T-helper 2 cell treated with Interferon-gamma antibody and Interleukin-4, amounts not matched to agents 100 ng/mL and 5 ng/mL, for 36 hours (primary cell): ENCODE measurements at regions not wholly inside any gene's neighbourhood (a gene's known extent, or its start where the extent isn't known, plus 50 kb on each side); places are given as distances from the start of the nearest gene placed in this dataset.

Experiments
- intact Hi-C: fragments of 100-400 bp; cut with micrococcal nuclease; formaldehyde crosslinking; loops from one replicate; pipeline ENCODE4 v1.15.1; 2023

DNA sequence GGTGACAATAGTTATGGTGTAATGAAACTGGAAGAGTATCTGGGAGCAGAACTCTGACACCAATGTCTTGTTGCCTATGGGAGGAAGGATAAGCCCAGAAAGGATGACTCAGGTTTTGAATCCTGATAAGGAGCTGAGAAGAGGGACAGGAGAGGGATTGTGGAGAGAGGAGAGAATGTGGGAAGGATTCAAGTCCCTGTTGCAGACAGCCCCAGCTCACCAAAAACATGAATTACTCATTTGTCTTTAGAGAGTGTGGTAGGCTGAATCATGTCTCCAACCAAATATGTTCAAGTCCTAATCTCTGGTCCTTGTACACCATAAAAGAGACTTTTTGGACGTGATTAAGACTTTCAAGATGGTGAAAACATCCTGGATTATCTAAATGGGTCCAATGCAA lies 206.9 kb upstream of the PHYHIPL start:
- intact Hi-C loops = loop anchor here (5.0 kb wide), 1 partner anchor 648 kb away; no protein-coding TSS in a partner anchor

DNA sequence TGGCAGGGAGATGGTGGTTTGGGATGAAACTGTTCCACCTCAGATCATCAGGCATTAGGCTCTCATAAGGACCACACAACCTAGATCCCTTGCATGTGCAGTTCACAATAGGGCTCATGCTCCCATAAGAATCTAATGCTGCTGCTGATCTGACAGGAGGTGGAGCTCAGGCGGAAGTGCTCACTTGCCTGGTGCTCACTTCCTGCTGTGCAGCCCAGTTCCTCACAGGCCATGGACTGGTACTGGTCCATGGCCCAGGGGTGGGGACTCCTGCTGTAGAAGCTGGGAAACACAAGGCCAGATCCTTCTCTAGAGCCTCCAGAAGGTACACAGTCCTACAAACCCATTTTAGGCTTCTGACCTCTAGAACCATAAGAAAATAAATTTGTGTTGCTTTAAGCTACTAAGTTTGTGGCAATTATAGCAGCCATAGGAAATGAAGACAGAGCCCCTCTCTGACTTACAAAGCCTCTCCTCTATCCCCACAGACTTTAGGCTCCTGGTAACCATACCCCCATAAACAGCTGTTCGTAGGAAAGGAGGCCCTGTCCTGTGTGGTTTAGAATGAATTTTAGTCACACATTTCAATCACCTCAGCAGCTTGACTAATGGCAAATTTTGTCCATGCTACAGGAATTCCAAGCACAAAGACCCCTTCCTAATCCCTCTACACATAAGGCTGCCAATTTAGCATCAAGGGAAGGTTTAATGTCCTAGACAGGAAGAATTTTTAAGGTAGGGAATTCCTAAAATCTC lies 206.1 kb upstream of the PHYHIPL start:
- intact Hi-C loops = no loop called here

DNA sequence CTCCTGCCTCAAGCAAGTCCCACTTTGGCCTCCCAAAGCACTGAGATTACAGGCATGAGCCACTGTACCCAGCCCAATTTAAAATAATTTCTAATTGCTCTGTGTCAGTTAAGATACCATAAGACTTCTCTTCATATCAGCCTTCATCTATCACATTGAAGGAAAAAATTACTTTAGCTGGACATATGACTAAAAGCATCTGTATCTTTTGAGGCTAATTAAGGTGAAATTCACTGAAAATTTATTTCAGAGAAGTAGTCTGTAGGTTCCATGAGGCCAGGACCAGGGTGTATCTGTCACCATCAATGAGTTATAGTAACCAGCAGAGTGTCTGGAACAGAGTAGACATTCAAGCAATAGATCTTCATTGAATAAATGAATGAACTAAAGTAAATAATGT lies 205.2 kb upstream of the PHYHIPL start:
- intact Hi-C loops = no loop called here

DNA sequence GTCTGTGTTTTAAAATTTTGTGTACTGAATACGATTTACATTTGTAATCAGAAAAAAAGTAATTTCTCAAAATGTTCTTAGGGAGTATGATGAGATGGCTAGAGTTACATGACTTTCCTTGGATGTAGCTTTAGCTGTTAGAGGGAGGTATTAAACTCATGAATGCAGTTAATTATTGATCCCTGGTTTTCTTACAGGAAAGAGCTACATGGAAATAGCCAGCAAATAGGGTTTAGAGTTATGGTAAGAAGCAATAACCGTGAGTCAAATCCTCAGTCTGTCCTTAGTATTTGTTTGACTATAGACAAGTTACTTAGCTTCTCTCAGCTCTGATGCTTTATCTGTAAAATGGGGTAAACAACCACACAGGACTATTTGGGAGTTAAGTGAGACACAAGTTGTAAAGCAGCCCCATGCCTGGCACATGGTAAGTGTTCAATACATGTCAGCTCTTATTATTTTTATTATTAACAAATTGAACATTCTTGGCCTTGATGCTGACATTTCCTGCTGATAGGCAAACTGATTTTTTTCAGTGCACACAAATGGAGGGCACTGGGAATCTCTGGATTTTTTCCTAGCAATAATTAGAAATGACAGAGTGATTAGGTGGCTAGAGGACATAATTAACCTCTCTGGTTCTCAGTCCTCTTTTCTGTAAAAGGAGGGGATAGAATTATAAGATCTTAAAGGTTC lies 204.5 kb upstream of the PHYHIPL start:
- intact Hi-C loops = no loop called here

DNA sequence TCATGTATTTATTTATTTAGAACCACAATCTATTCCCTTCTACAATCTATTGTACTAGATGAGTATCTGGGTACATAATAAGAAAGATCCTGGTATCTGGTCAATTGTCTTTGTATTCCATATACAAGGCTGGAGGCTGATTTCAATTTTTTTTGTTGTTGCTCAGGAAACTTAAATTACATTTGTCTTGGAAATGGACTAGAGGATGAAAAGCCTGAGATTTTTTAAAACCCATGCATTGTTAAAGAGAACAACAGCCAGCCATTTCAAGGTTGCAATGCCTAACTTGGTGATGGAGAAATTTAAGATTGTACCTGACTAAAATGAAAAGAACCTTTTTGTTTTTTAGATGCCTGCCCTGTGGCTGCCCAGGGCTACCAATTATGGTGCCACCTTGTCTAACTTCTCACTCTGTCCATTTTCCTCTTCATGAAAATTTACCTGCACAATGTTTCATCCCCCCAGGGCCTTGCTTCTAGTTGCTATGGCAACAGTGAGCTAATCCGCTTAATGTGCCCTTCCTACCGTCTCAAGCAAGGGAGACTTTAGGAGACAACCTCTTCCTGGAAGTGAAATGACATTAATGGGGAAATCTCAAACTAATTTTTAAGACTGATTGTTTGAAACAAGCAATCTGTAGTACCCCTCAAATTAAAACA lies 203.7 kb upstream of the PHYHIPL start:
- intact Hi-C loops = no loop called here

DNA sequence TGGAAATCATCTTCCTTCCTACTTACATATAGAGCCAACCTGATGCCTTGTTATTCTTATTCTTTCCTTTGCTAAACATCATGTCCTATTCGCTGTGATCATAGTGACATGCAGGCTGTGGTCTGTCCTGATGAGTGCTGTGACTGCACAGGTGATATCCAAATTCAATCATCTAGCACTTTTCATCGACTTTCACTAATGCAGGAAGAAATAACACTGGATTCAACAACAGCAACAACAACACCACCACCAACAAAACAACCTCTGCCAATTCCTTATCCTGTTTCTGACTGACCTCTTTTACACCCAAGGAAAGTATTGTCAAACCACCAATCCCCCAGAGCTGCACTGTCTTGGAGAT lies 203.2 kb upstream of the PHYHIPL start:
- intact Hi-C loops = no loop called here

DNA sequence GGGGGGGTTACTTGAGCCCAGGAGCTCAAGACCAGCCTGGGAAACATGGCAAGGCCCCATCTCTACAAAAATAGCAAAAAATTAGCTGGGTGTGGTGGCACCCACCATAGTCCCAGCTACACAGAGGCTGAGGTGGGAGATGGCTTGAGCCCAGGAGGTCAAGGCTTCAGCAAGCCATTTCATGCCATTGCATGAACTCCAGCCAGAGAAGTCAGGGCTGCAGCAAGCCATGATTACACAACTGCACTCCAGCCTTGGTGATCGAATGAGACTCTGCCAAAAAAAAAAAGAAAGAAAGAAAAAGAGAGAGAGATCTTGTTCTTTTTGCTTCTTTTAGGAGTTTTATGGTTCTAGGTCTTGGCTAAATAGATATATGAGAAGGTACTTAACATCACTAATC lies 200.2 kb upstream of the PHYHIPL start:
- intact Hi-C loops = no loop called here

DNA sequence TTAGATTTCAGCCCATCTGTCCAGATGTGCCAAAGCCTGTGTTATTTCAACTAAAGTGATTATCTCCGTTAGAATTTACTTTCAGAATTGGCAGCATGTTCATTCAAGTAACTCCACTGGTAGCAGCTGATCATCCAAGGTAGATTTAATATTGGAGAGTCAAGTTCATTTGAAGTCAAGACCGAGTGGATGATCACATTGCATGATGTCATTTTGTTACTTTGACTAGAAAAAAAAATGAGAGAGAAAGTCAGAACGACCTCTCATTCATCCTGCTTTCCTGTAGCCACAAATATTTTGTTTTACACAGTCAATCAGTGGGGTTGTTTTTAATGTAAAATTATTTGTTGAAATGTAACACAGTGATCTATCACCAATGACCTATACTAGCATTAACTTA lies 196.7 kb upstream of the PHYHIPL start:
- intact Hi-C loops = no loop called here

DNA sequence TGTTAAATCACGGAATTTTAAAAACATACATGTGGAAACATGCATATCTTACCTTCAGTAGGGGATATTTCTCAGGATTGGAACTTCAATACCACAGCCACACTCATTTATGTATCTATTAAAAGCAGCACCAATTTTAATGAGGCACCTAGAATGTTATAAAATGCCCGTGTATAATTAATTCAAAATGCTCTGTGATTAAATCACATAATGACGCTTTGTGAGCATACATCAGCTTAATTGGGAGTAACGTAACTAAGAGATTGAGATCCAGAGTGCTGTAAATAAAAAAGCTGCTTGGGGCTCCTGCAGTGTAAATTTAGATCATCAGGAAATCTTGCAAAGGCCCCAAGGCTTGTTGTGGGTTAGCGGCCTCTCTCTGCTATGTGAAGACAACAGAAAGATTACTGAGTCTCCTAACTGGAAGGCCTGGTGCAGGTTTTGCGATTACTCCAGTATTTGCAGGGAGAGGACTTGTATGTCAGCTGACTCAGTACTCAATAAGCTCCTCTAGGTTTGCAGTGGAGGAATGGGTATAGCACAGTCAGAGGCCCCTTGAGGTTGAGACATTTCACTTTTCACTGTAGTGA lies 195.5 kb upstream of the PHYHIPL start:
- intact Hi-C loops = no loop called here

DNA sequence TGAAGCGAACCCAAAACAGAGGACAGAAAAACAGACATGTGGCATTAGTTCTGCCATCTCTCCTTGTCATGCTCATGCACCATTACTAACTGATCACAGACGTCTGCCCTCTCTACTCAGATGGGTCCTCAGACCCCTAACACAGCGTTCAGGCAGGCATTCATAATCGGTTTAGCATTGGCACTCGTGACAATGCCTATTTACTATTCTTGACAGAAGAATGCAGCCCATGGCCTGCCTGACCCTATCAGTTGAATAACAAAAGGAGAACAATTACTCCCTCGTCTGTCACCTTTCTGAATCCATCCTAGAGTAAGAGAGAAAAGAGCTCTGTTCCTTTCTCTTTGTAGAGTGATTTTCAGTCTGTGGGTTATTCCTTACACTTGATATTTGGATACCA lies 194.6 kb upstream of the PHYHIPL start:
- intact Hi-C loops = no loop called here

DNA sequence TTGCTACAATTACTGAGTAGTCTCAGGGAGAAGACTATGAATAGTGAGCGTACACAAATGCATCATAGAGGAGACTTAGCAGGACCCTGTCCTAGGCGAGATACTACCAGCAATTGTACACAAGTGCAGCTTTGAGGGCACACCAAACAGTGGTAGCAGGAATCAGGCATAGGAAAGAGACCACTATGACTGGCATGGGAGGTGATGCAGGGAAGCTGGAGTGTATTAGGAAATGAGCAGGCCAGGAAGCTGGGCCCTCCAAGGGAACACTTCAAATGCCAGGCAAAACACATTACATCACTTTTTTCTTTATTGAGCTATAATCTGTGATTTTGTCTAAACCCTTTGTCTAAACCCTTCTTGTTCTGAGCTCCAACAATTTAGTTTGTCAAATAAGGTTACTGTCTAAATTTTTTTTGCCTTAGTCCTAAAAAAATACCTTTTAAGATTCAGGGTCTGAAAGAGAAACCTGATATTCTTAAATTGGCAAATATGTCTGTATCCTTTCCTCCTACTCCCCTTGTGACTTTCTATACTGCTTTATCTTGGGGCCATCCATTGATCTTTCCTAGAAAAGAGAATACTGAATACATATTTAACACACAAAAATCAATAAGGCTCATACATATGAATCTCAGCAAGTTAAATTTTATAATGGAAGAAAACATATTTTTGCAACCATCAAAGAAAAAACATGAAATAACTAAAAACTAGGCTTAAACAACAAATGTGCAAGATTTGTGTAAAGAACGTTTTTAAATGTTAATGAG lies 193.8 kb upstream of the PHYHIPL start:
- intact Hi-C loops = no loop called here

DNA sequence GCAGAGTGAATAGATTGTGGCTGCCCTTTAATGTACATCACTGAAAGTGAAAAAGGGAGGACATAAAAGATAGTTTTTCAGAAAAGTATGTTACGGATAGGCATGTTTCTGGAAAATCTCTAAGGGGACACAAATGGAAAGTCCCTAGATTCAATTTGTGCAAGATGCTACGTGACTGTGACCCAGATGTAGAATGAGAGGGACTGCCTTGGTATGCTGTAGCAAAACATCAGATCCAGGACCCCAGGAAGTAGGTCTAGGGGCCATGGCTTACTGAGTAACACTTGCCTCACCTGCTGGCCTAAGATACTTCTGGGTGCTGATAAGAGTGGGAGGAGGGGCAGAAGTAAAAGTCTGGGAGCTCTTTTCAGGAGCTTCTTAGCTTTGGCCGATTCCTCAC lies 191.2 kb upstream of the PHYHIPL start:
- intact Hi-C loops = no loop called here

DNA sequence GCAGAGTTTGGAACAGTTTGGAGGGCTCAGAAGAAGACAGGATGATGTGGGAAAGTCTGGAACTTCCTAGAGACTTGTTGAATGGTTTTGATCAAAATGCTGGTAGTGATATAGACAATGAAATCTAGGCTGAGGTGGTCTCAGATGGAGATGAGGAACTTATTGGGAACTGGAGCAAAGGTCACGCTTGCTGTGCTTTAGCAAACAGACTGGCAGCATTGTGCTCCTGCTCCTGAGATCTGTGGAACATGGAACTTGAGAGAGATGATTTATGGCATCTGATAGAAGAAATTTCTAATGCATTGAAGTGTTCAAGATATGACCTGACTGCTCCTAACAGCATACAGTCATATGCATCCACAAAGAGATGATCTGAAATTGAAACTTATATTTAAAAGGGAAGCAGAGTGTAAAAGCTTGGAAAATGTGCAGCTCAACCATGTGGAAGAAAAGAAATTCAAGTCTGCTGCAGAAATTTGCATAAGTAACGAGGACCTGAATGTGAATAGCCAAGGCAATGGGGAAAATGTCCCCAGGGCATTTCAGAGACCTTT lies 186.9 kb upstream of the PHYHIPL start:
- intact Hi-C loops = no loop called here

DNA sequence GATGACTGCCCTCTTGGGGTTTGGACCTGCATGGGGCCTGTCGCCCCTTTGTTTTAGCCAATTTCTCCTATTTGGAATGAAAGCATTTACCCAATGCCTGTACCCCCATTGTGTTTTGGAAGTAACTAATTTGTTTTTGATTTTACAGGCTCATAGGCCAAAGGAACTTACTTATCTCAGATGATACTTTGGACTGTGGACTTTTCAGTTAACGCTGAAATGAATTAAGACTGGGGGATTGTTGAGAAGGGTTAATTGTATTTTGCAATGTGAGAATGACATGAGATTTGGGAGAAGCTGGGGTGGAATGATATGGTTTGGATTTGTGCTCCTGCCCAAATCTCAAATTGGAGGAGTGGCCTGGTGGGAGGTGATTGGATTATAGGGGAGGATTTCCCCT lies 185.8 kb upstream of the PHYHIPL start:
- intact Hi-C loops = no loop called here

DNA sequence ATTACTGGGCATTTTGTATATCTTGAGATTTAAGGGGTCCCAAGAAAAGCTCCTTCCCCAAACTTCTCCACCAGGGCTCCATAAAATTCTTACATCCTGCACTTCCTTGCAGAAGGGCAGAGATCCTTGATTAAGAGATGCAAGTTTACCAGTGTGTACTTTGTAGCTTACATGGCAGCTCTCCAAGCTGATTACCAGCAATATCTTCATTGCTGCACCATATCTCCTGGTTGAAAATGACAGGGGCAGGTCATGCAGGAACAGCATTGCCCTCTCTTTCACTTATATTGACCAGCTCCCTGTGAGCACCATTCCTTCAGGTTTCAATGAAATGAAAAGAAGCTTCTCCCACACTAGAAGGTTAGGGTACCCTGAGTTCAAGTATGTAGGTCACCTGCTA lies 184.6 kb upstream of the PHYHIPL start:
- intact Hi-C loops = no loop called here

DNA sequence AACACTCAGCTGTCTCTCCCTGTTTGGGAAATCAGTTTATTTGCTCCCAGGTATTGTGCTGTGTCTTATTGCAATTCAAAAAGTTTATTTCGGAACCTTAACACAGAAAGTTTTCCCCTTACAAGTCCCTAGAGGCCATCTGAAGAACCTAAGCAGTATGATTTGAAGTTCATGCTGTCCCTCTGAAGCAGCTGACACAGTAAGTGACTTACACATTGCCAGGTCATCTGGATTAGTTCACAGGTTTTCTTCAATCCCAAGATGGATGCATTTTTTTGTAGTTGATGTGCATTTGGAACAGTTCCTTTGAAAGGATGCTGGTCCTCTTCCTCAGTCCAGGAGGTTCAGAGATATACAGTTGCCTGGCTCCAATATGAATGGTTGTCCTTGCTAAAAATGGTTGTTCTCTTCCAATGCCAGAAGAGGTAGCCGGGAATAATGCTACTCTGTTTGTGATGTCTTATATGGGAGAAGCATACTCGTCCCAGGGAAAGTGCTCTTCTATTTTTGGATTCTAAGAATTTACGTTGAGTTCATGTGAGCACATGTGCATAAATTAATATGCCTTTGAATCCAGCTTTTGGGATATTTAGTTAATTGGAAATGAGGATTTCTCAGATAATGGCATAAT lies 183.5 kb upstream of the PHYHIPL start:
- intact Hi-C loops = no loop called here

DNA sequence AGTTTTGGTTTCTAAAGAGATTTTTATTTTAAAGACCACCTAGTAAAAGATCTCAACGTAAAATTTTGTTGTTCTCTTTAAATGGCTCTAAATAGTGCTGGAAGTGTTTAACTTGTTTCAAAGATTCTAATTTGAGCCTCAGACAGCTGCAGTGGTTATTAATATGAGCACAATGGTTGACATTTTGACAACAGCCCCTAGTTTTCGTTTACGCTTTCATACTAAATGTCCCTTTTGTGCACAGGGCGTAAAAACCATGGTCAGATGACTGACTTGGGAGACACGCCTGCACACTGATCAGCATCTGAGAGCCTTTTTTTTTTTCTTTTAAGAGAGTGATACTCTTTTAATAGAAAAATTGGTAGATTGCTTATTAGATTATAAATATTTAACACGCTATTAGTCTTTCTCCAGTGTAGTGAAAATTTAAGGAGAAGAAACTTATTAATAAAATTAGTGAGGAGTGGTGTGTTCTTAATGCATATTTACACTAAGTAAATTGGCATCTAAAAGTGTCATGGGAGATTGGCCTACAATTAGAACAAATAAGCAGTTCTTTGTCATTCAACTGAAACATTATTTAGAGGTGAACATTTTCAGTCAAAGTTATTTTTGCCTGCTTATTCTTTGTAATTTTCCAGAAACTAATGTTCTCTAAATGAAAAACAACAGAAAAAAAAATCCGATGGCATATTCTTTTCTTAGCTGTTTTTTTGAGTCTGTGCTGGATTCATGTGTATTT lies 182.8 kb upstream of the PHYHIPL start:
- intact Hi-C loops = no loop called here

DNA sequence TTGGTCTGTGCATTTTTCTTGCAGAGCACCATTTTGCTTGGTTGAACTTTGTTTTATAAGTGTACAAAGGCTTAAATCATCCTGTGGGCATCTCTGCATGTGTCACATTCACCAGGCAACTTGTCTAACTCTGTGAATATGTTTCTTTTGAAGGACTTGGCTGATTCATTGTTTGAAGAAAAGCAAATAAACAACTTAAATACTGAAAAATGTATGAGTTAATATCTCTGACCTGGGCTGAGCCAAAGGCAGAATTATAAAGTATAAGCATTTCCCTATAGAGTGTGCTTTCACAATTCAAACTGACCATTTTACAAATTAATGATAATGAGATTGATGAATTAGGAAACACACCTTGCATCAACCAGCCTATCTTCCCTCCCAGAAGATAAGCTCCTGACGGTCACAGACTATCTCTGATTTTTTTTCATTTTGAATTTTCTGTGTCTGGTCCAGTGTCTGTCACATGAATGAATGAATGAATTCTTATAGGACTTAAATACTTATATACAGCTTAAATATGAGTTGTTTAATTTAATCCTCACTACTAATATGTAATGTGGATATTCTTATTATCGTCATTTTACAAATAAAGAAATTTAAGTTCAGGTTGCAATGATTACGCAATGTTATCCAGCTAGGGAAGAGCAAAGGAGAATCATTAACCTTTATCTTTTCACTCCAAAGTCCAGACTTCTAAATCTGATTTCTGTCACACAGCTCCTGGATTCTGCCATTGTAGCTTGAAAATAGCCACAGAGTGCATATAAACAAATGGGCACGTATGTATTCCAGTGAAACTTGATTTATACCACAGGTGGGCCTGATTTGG lies 182.0 kb upstream of the PHYHIPL start:
- intact Hi-C loops = no loop called here

DNA sequence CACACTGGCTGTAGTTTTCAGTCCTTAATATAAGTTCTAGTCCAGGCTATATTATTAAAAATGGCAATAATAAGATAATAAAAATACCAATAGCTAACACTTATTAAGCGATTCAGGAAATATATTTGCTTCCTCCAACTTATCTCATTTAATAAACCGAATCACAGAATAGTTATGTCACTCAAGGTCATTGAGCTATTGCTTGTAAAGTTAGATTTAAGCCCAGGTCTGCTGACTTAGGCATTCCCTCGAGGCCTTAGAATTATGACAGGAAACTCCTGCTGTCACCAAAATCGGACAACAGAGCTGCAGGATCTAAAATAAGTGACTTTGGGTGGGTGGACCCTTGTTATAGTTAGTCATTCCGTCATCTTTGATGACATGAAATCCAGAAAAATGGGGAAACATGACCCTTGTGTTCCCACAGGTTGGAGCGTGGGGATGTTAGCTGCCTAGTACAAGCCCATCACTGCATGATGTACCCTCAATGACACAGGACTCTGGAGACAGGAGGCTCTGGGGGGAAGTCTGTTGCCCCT lies 181.3 kb upstream of the PHYHIPL start:
- intact Hi-C loops = no loop called here
